ENCODE measurements at regions not wholly inside any gene's neighbourhood (a gene's known extent, or its start where the extent isn't known, plus 50 kb on each side); places are given as distances from the start of the nearest gene placed in this dataset.

DNA sequence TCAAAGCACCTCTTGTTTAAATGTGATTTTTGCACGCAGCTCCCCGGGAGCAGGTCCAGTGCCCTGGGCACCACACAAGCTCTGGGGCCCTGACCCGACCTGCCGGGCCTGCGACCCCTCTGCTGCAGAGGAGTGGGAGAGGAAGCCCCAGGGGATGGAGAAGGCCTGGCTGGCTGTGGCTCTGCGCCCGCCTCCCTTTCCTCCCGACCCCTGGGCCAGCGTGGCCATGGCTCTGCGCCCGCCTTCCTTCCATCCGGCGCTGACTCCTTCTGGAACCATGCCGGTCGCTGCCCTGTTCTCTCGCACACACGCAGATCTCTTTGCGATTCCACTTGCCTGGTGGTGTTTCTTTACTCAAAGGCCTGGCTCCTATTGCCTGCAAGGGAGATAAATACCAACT, 166.5 kb upstream of the SALL3 start:
- TF ChIP-seq, protein P1, sequence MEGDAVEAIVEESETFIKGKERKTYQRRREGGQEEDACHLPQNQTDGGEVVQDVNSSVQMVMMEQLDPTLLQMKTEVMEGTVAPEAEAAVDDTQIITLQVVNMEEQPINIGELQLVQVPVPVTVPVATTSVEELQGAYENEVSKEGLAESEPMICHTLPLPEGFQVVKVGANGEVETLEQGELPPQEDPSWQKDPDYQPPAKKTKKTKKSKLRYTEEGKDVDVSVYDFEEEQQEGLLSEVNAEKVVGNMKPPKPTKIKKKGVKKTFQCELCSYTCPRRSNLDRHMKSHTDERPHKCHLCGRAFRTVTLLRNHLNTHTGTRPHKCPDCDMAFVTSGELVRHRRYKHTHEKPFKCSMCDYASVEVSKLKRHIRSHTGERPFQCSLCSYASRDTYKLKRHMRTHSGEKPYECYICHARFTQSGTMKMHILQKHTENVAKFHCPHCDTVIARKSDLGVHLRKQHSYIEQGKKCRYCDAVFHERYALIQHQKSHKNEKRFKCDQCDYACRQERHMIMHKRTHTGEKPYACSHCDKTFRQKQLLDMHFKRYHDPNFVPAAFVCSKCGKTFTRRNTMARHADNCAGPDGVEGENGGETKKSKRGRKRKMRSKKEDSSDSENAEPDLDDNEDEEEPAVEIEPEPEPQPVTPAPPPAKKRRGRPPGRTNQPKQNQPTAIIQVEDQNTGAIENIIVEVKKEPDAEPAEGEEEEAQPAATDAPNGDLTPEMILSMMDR (IDR thresholded peaks at IDR 0.05; ENCODE audit: unreplicated experiment): no peak
- Mint-ChIP-seq H3K27me3 (peaks cover 39% of the 10 kb centered on the region), H3K4me3 (ENCODE audit: low read depth) (no peak overlapping the region), H3K36me3 (ENCODE audit: insufficient read depth) (no peaks in the 10 kb centered on the region), H3K4me1 (ENCODE audit: low read depth) (no peaks in the 10 kb centered on the region), H3K9me3 (ENCODE audit: low read depth) (no peaks in the 10 kb centered on the region), H3K27ac (no peak overlapping the region)
- DNase-seq (ENCODE audit: low spot score, unreplicated experiment): no peak

GRCh38 chr18:78813936-78814710, 165.5 kb upstream of the SALL3 start:
- Mint-ChIP-seq H3K36me3 (ENCODE audit: insufficient read depth) (no peaks in the 10 kb centered on the region), H3K27me3 (peaks cover 39% of the 10 kb centered on the region), H3K4me1 (ENCODE audit: low read depth) (no peaks in the 10 kb centered on the region), H3K27ac (no peak overlapping the region), H3K9me3 (ENCODE audit: low read depth) (no peaks in the 10 kb centered on the region), H3K4me3 (ENCODE audit: low read depth) (no peak overlapping the region)
- TF ChIP-seq, protein P1 (IDR thresholded peaks at IDR 0.05; ENCODE audit: unreplicated experiment): no peak
- no peak for DNase-seq (ENCODE audit: low spot score, unreplicated experiment)

- DNase-seq (ENCODE audit: low spot score, unreplicated experiment): no peak
- no peaks in the 10 kb centered on the region for H3K9me3 Mint-ChIP-seq (ENCODE audit: low read depth)
- TF ChIP-seq, protein P1 (IDR thresholded peaks at IDR 0.05; ENCODE audit: unreplicated experiment): no peak
- no peak overlapping the region for H3K4me3 Mint-ChIP-seq (ENCODE audit: low read depth)
- H3K36me3 Mint-ChIP-seq (ENCODE audit: insufficient read depth): no peaks in the 10 kb centered on the region
- H3K27me3 Mint-ChIP-seq: peaks cover 39% of the 10 kb centered on the region
- H3K4me1 Mint-ChIP-seq (ENCODE audit: low read depth): no peaks in the 10 kb centered on the region
- H3K27ac Mint-ChIP-seq: no peak overlapping the region
These were observed 164.9 kb upstream of the SALL3 start for GRCh38 chr18:78814766-78815165.

DNA sequence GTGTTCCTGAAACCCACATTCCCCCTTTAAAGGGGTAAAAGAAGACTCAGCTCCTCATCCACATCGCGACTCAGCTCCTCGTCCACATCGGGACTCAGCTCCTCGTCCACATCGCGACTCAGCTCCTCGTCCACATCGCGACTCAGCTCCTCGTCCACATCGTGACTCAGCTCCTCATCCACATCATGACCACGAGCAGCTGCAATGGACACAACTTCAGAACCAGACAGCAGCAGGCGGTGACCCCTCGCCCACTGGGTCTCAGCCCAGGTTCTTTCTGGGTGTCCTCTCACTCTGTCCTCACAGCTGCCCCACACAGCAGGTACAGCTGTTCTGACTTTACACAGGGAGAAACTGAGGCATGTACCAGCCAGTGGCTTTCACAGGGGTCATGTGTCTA, 163.5 kb upstream of the SALL3 start:
- H3K27me3 Mint-ChIP-seq: peaks cover 49% of the 10 kb centered on the region
- DNase-seq (ENCODE audit: low spot score, unreplicated experiment): no peak
- no peak overlapping the region for H3K27ac Mint-ChIP-seq
- no peak overlapping the region for H3K4me3 Mint-ChIP-seq (ENCODE audit: low read depth)
- H3K36me3 Mint-ChIP-seq (ENCODE audit: insufficient read depth): no peaks in the 10 kb centered on the region
- TF ChIP-seq, protein P1 (IDR thresholded peaks at IDR 0.05; ENCODE audit: unreplicated experiment): no peak
- H3K4me1 Mint-ChIP-seq (ENCODE audit: low read depth): no peaks in the 10 kb centered on the region
- H3K9me3 Mint-ChIP-seq (ENCODE audit: low read depth): no peaks in the 10 kb centered on the region

GRCh38 chr18:78816916-78817315, 162.7 kb upstream of the SALL3 start:
- no peaks in the 10 kb centered on the region for H3K36me3 Mint-ChIP-seq (ENCODE audit: insufficient read depth)
- DNase-seq (ENCODE audit: low spot score, unreplicated experiment): no peak

More at GRCh38 chr18:78816916-78817315, 162.7 kb upstream of the SALL3 start:
- H3K4me1 Mint-ChIP-seq (ENCODE audit: low read depth): no peaks in the 10 kb centered on the region
- no peak overlapping the region for H3K27ac Mint-ChIP-seq
- H3K9me3 Mint-ChIP-seq (ENCODE audit: low read depth): no peaks in the 10 kb centered on the region
- TF ChIP-seq, protein P1 (IDR thresholded peaks at IDR 0.05; ENCODE audit: unreplicated experiment): no peak
- no peak overlapping the region for H3K4me3 Mint-ChIP-seq (ENCODE audit: low read depth)
- H3K27me3 Mint-ChIP-seq: peaks cover 57% of the 10 kb centered on the region
